Endothelial cell of umbilical vein (primary cell): ENCODE measurements at regions not wholly inside any gene's neighbourhood (a gene's known extent, or its start where the extent isn't known, plus 50 kb on each side); places are given as distances from the start of the nearest gene placed in this dataset.

Experiments used
- BruUV-seq: library from RNA; stranded (reverse); fragments of 400-500 nt; replicated peaks from 2 replicates; lab custom pipeline; 2021; lab: Mats Ljungman, UMichigan
- CTCF ChIA-PET: fragments of 300-600, 350-600 bp; sonication (Branson Sonifier 250); formaldehyde crosslinking; loops from one replicate; lab custom pipeline; 2021; ENCODE audit warnings: antibody characterized with exemption, inconsistent platforms; lab: Charles Lee
- POLR2A ChIA-PET: fragments of 300-600, 350-600 bp; sonication (Branson Sonifier 250); formaldehyde crosslinking; loops from one replicate; lab custom pipeline; 2021; ENCODE audit warnings: antibody characterized with exemption, inconsistent platforms; lab: Charles Lee
- DNase-seq: peaks from one replicate; pipeline ENCODE4 v3.0.0-alpha.2; 2011; ENCODE audit warnings: low read depth, low spot score
- FAIRE-seq: peaks from 2 replicates; lab custom pipeline; 2011; peaks lifted over from hg19 to GRCh38; lab: Jason Lieb, UNC
- H2AFZ ChIP-seq: 2 replicates; pipeline ENCODE4 v1.6.0; 2012; ENCODE audit warnings: low read depth, low read length, control low read depth, inconsistent platforms
- H3K27ac ChIP-seq: 2 replicates; pipeline ENCODE4 v1.5.1; 2011; ENCODE audit warnings: low read depth, mild to moderate bottlenecking, control low read depth, low read length, moderate library complexity; ENCODE audit not compliant: insufficient read depth
- H3K27me3 ChIP-seq, 2 experiments: 2 replicates each; pipeline versions ENCODE4 v1.6.0 to v1.6.1; 2011; ENCODE audit warnings: low read length in 2 of 2, mixed read lengths in 1 of 2; ENCODE audit not compliant: control insufficient read depth in 2 of 2, insufficient read depth in 2 of 2
- H3K36me3 ChIP-seq, 2 experiments: 2 replicates in 1 of 2; 3 replicates in 1 of 2; pipeline ENCODE4 v1.5.1; 2011; ENCODE audit warnings: low read length in 2 of 2, mild to moderate bottlenecking in 1 of 2, moderate library complexity in 1 of 2; ENCODE audit not compliant: control insufficient read depth in 2 of 2, insufficient read depth in 2 of 2; ENCODE audit errors: extremely low read depth in 1 of 2
- H3K4me1 ChIP-seq: 3 replicates; pipeline ENCODE4 v1.5.1; 2011; ENCODE audit warnings: mild to moderate bottlenecking, low read length; ENCODE audit not compliant: control insufficient read depth, insufficient read depth; ENCODE audit errors: extremely low read depth
- H3K4me2 ChIP-seq: 2 replicates; pipeline ENCODE4 v1.6.1; 2011; ENCODE audit warnings: low read length, control low read depth, mixed read lengths; ENCODE audit not compliant: insufficient read depth
- H3K4me3 ChIP-seq, 3 experiments: fragments of 200-600 bp in 1 of 3; sonication (generic), shearing (Covaris generic) in 1 of 3; replicated peaks in 1 of 3; 2 replicates each; pipeline ENCODE4 v1.5.1; 2011 to 2016; ENCODE audit warnings: control low read depth in 3 of 3, low read length in 3 of 3, mild to moderate bottlenecking in 2 of 3, inconsistent platforms in 1 of 3, low read depth in 1 of 3, moderate library complexity in 1 of 3; ENCODE audit not compliant: insufficient read depth in 1 of 3
- H3K79me2 ChIP-seq: 2 replicates; pipeline ENCODE4 v1.6.0; 2012; ENCODE audit warnings: low read length, inconsistent platforms; ENCODE audit not compliant: control insufficient read depth, insufficient read depth
- H3K9ac ChIP-seq: replicated peaks from 2 replicates; pipeline ENCODE3; 2011; ENCODE audit warnings: low read length, control low read depth; ENCODE audit not compliant: insufficient read depth; ENCODE audit errors: extremely low read depth
- H3K9me1 ChIP-seq: replicated peaks from 3 replicates; pipeline ENCODE4 v1.6.0; 2011; ENCODE audit warnings: mild to moderate bottlenecking, low read length; ENCODE audit not compliant: control insufficient read depth, insufficient read depth; ENCODE audit errors: extremely low read depth
- H3K9me3 ChIP-seq: replicated peaks from 2 replicates; pipeline ENCODE4 v1.5.1; 2012; ENCODE audit warnings: low read length, inconsistent platforms; ENCODE audit not compliant: control insufficient read depth, insufficient read depth
- H4K20me1 ChIP-seq: replicated peaks from 2 replicates; pipeline ENCODE3; 2011; ENCODE audit warnings: mild to moderate bottlenecking, low read length; ENCODE audit not compliant: control insufficient read depth, insufficient read depth; ENCODE audit errors: extremely low read depth
- CTCF ChIP-seq, 2 donors: IDR thresholded peaks; 1 replicate in 1 of 2; 2 replicates in 1 of 2; pipeline ENCODE4 v1.5.1; 2011; ENCODE audit warnings: low read length in 2 of 2, mild to moderate bottlenecking in 2 of 2, moderate library complexity in 2 of 2, control low read depth in 1 of 2, inconsistent platforms in 1 of 2, low read depth in 1 of 2; ENCODE audit not compliant: insufficient read depth in 1 of 2; ENCODE audit errors: extremely low read depth in 1 of 2
- EZH2 ChIP-seq: IDR thresholded peaks from 2 replicates; pipeline ENCODE4 v1.6.1; 2012; ENCODE audit warnings: borderline replicate concordance, low read depth, mild to moderate bottlenecking, moderate library complexity, low read length, inconsistent platforms; ENCODE audit not compliant: severe bottlenecking
- FOS ChIP-seq: IDR thresholded peaks from 2 replicates; pipeline ENCODE4 v1.6.1; 2011; ENCODE audit warnings: mild to moderate bottlenecking, low read length, moderate library complexity, borderline replicate concordance; ENCODE audit not compliant: insufficient read depth
- GATA2 ChIP-seq: IDR thresholded peaks from 2 replicates; pipeline ENCODE4 v1.7.0; 2011; ENCODE audit warnings: low read depth, mild to moderate bottlenecking, moderate library complexity, mixed read lengths, low read length; ENCODE audit not compliant: insufficient read length, insufficient read depth
- JUN ChIP-seq: IDR thresholded peaks from 2 replicates; pipeline ENCODE4 v1.6.1; 2011; ENCODE audit warnings: borderline replicate concordance, low read depth; ENCODE audit not compliant: insufficient read length, insufficient read depth
- MYC ChIP-seq: IDR thresholded peaks from one replicate; pipeline ENCODE4 v1.6.1; 2011; ENCODE audit warnings: mild to moderate bottlenecking, low read depth, low read length
- POLR2A ChIP-seq: IDR thresholded peaks from 2 replicates; pipeline ENCODE4 v1.6.1; 2012; ENCODE audit warnings: low read depth, mild to moderate bottlenecking, control low read depth, low read length
- POLR2AphosphoS5 ChIP-seq: IDR thresholded peaks from 2 replicates; pipeline ENCODE4 v1.6.1; 2012; ENCODE audit warnings: low read depth, mild to moderate bottlenecking, control low read depth, low read length, moderate library complexity; ENCODE audit not compliant: insufficient read depth
- dilution Hi-C: fragments of 300-500 bp; cut with MboI; formaldehyde crosslinking; loops from one replicate; pipeline ENCODE4 v1.15.0; 2019; ENCODE audit warnings: low sequenced_read_pairs; ENCODE audit not compliant: extremely low pct_ligation_motif_present
- intact Hi-C: fragments of 100-400 bp; cut with micrococcal nuclease; formaldehyde crosslinking; loops from one replicate; pipeline ENCODE4 v1.10.0; 2022
- TF ChIP-seq, protein P1 (sequence below): IDR thresholded peaks from 2 replicates; pipeline ENCODE4 v1.6.1; 2011; ENCODE audit not compliant: insufficient read depth, insufficient read length

DNA sequence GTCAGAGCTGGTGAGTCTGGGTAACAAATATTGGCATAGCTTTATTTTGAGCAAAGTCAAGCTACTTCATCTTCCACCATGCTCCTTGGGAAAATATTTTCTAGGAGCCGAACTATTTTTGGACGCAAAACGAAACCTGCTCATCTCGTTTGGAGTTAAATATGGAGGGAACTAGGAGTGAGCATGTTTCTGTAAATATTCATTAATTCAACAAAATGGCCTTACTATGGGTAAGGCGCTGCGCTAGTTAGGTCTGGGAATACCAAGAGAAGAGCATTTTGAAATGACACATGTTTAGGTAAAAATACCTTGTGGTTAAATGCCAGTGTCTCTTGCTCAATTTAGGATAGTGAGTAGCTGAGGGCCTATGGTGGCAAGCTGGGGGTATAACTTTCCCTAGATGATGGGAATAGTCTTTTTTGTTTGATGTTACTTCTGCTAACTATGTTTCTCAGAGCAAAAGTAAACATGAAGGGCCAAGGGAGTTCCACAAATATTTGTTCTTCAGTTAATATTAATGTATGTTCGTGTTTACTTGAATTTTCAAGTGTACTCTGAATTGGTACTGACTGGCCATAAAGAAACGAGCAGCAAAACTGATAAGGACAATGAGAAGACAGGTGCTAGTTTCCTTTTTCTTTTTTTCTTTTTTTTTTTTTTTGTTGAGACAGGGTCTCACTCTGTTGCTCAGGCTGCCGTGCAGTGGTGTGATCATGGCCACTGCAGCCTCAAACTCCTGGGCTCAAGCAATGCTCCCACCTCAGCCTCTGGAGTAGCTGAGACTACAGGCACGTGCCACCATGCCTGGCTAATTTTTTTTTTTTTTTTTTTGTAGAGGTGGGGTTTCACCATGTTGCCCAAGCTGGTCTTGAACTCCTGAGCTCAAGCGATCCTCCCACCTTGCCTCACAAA lies 77.7 kb downstream of the MAP1LC3B2 start:
- no peak overlapping the region for H3K4me3 ChIP-seq
- intact Hi-C loops, result no loop called here
- DNase-seq (no peak), FAIRE-seq (no peak)
- H2AFZ ChIP-seq, result no peak overlapping the region
- H3K9me1 ChIP-seq, result no peaks in the 10 kb centered on the region
- H3K9me3 ChIP-seq, result no peaks in the 10 kb centered on the region
- H3K4me2 ChIP-seq, result no peak overlapping the region
- no peaks in the 10 kb centered on the region for H3K36me3 ChIP-seq
- dilution Hi-C loops, result no loop called here
- CTCF ChIA-PET, result interaction anchor here (0.6 kb wide), 1 partner anchor 458 kb away, joined by 3 read pairs; no protein-coding TSS in a partner anchor
- POLR2A ChIA-PET, result no interaction called here
- H3K79me2 ChIP-seq, result no peaks in the 10 kb centered on the region
- no peaks in the 10 kb centered on the region for H3K4me1 ChIP-seq
- BruUV-seq, result no TSS peak
- H4K20me1 ChIP-seq, result no peaks in the 10 kb centered on the region
- no peak overlapping the region for H3K27ac ChIP-seq
- no peak for TF ChIP-seq EZH2
- TF ChIP-seq FOS, result no peak
- no peak for TF ChIP-seq CTCF (IDR thresholded peaks at IDR 0.05; ENCODE audit: extremely low read depth in 1 of 2, insufficient read depth in 1 of 2, low read depth in 1 of 2, low read length in 2 of 2)
- TF ChIP-seq MYC, result no peak
- TF ChIP-seq JUN, result no peak
- no peak for TF ChIP-seq GATA2
- TF ChIP-seq, protein P1, sequence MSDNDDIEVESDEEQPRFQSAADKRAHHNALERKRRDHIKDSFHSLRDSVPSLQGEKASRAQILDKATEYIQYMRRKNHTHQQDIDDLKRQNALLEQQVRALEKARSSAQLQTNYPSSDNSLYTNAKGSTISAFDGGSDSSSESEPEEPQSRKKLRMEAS, result no peak
- no peak for TF ChIP-seq POLR2A
- TF ChIP-seq POLR2AphosphoS5, result no peak
- H3K27me3 ChIP-seq, result no peaks in the 10 kb centered on the region
- no peak overlapping the region for H3K9ac ChIP-seq
